ENCODE measurements at regions not wholly inside any gene's neighbourhood (a gene's known extent, or its start where the extent isn't known, plus 50 kb on each side); places are given as distances from the start of the nearest gene placed in this dataset.

- no peak for TF ChIP-seq ZNF134 (CRISPR knock-in tag; conservative IDR thresholded peaks at IDR 0.05)
- no peak for TF ChIP-seq ATF3 (IDR thresholded peaks at IDR 0.05)
- TF ChIP-seq ATF3 (CRISPR knock-in tag; conservative IDR thresholded peaks at IDR 0.05), result no peak
- TF ChIP-seq ESRRA (IDR thresholded peaks at IDR 0.05; ENCODE audit: borderline replicate concordance, low read depth), result no peak
- no peak for TF ChIP-seq EP300 (IDR thresholded peaks at IDR 0.05; ENCODE audit: low read length)
- no peak for TF ChIP-seq SIN3A (IDR thresholded peaks at IDR 0.05; ENCODE audit: borderline replicate concordance in 2 of 2, control insufficient read depth in 1 of 2, low read depth in 2 of 2, low read length in 2 of 2)
- TF ChIP-seq PHF20 (IDR thresholded peaks at IDR 0.05; ENCODE audit: partially characterized antibody), result no peak
- TF ChIP-seq CTCF (IDR thresholded peaks at IDR 0.05 in 2 of 3, conservative IDR thresholded peaks at IDR 0.05 in 1 of 3; ENCODE audit: insufficient read depth in 2 of 3, low read depth in 1 of 3, low read length in 3 of 3), result no peak
- no peak for TF ChIP-seq HOMEZ (CRISPR knock-in tag; IDR thresholded peaks at IDR 0.05)
These were observed 149.2 kb upstream of the FOXD3 start for GRCh38 chr1:63173161-63173560.

Measured in K562 (cell line).